LHCN-M2 (cell line): ENCODE measurements at regions not wholly inside any gene's neighbourhood (a gene's known extent, or its start where the extent isn't known, plus 50 kb on each side); places are given as distances from the start of the nearest gene placed in this dataset.
"Not testable (repeated sequence)": the region's sequence is repeated elsewhere in the genome, so short reads cannot be mapped to it uniquely, and the experiment has no call there.

Source experiments
- DNase-seq: peaks from one replicate; pipeline ENCODE4 v3.0.0-alpha.2; 2012; ENCODE audit warnings: low read depth

GRCh38 chr12:5096241-5096924, 52.7 kb downstream of the KCNA5 start:
- DNase-seq = peak; percentile 66

- DNase-seq = no peak
Observed at GRCh38 chr12:5097786-5098185, 54.1 kb downstream of the KCNA5 start.

DNA sequence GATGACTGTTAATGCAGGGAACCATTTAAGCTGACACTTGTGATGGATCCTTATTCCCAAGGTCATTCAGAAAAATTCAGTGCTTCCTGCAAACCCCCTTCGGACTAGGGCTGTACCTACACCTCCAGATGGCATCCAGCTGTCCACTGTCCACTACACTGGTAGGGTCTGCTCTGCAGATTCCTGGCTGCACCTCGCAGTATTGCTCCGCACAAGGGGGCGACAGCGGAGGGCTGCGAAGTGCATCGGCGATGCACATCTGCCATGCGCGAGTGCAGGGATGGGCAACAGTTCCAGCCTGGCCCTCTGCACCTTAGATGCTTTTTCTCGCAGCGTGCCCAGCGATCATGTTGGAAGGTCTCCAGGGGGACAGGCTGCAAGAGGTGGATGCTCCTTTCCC, 55.5 kb downstream of the KCNA5 start:
- no peak for DNase-seq

DNA sequence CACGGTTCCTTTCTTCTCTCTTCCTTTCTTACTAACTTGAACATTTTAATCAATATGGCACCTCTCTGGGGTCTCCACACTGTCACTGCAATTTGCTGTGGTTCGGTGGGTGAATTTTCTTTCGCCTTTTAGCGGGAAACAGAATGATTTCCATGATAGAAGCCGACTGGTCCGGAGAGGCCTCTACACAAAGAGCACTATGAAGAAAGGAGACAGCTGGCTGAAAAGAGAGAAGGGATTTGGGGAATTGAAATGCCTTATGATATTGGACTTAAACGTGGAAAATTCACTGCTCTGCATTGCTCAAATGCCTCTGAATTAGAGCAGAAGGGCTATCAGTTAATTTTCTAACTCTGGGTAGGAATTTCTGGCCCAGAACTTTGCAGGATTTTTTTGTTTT, 55.9 kb downstream of the KCNA5 start:
- no peak for DNase-seq

GRCh38 chr12:5101686-5102085, 58.0 kb downstream of the KCNA5 start:
- no peak for DNase-seq

DNA sequence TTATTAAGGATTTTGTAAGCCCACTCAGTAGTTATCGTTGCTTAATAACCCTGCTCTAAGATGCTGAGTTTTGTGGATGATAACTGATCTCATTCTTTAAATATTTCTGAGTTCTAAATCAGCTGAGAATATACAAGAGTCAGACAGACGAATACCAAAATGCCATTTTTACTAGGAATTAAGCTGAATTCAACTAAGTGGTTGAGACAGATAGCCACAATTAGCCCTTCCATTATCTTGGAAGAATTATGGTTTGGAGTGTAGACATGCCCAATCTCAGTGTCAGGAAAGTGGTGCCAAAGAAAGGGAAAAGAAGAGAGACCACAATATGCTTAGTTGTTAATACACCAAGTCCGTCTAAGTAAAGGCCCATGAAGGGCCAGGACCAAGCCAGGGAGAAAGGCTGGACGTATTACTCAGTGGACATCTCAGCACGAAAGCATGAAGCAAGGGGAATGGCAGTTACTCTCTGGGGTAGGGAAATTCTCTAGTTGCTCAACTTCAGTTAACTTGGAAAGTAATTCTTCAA, 58.6 kb downstream of the KCNA5 start:
- DNase-seq = no peak

DNA sequence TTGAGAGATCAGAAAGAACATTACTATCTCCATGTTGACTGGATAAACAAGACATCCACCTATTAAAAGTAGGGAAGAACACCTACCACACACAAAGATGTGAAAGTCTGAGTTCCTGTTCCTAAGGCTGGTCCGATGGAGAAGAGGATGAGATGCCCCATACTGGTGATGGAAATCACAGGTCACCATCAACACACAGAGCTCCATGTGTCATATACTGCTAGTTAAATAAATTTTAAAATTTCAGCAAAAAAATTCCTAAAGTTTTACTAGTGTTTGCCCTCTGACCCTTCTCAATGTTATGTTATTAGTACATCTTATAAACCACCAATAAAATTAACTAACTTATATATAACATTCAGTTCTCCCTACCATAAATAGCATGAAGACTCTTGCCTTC, 59.1 kb downstream of the KCNA5 start:
- no peak for DNase-seq

- DNase-seq = no peak
Observed at GRCh38 chr12:5110345-5110744, 66.7 kb downstream of the KCNA5 start.

- DNase-seq = no peak
Observed at GRCh38 chr12:5114436-5114835, 70.8 kb downstream of the KCNA5 start.

- not testable (repeated sequence) for DNase-seq
Observed at GRCh38 chr12:5121784-5122183, 78.1 kb downstream of the KCNA5 start.

GRCh38 chr12:5122256-5122831, 78.7 kb downstream of the KCNA5 start:
- not testable (repeated sequence) for DNase-seq

- no peak for DNase-seq
Observed at GRCh38 chr12:5123921-5124320, 80.2 kb downstream of the KCNA5 start.

DNA sequence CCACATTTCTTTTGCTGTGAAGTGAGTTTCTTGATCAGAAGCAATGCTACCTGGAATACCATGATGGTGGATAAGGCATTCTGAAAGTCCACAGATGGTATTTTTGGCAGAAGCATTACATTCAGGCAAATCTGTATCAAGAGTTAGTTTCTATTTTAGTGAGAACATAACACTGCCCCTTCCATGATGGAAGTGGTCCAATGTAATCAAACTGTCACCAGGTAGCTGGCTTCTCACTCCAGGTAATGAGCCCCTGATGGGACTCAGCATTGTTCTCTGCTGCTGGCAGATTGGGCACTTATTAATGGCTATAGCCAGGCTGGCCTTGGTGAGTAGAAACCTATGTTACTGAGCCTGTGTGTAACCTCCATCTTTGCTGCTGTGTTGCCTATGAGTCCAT, 80.7 kb downstream of the KCNA5 start:
- DNase-seq = no peak

DNA sequence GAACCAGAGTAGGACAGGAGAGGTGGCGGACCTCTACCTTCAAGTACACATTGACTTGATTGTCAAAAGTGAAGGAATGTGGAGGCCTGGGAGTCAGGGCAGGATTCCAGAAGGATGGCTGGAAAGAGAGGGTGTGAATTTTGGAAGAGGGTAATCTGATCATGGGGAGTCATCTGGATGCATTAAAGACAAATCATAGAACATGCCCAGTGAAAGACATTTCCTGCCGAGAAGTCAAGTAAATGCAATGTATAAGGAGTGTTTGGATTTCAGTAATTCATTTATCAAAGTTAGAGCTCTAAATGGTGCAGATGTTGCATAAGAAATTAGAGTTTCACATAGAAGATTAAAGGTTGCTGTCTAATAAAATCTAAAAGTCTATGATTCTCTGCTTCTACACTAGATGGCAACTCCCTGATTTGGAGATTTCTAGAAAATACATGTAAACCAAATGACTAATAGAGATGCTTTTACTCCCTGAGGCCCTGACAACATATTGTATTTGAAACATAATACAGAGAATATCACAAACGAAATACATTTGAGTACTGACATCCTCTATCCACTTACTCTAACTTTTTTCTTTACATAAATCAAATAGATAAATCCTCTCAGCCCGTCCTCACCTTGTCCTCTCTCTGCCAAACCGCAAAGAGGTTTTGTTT, 91.3 kb downstream of the KCNA5 start:
- DNase-seq = no peak

DNA sequence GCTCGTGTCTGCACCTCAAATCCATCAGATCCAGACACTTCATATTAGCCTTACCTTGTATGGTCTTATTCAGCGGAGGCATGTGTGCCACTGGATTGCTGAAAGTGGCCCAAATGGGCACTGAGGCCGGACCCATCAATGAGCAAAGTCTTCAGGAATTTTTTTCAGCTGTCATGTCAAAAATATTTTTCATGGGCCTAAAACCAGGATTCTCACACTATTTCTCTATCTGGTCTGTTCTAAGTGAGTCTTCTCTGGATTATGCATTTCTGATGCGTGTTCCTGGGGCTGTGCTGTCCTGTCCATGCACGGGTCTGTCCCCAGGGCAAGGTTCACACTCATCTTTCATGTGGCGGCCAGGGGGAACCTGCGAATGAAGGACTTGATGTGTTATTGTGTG, 94.6 kb downstream of the KCNA5 start:
- DNase-seq = no peak

- no peak for DNase-seq
Observed at GRCh38 chr12:5138845-5139244, 95.2 kb downstream of the KCNA5 start.

DNA sequence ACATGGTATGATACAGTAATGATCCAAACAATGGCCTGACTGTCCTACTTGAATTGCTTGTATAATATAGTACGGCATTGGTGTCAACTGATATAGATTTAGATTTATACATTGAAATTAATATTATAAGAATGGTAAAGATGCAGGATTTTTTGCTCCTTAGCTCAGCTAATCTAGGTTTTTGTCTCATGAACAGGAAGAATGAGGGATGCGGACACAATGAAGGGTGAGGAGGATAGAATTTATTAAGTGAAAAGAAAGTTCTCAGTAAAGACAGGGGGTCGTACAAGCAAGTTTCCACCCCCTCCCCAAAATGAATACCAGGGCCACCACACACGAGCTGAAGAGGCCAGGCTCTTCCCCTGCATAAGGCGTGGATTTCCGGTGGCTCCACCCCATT, 96.1 kb downstream of the KCNA5 start:
- DNase-seq = no peak

DNA sequence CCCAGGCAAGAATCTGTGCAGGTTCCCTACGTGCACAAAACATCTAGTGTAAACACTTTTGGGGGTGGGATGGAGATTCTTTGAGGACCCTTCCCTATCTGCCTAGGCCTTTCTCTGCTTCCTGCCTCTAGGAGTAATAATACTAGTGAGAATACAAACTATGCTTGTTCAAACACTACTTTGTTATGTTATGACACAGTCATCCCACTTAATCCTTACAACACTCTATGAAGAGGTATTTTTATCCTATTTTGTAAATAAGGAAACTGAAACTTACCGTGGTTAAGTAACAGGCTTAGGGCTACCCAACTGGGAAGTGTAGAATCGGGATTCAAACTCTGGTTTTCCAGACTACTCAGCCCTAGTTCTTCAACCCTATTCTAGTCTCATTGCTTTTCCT, 96.5 kb downstream of the KCNA5 start:
- DNase-seq = no peak

DNA sequence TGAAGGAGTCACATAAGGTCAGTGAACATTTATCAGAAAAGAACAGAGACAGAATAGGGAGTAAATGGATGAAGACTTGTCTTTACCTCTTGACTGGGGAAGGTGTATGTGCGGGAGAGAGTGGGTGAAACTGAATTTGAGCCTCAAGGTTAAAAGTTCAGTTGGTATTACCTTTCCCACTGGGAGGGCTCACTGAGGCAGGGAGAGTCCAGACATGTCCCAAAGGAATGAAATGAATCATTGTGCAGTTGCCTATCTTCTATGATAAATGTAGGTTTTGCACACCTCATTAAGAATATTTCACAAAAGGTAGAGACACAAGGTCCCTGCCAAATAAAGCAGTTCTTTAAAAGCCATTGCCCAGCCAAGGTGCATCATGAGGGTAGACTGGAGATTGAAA, 105.2 kb downstream of the KCNA5 start:
- no peak for DNase-seq

DNA sequence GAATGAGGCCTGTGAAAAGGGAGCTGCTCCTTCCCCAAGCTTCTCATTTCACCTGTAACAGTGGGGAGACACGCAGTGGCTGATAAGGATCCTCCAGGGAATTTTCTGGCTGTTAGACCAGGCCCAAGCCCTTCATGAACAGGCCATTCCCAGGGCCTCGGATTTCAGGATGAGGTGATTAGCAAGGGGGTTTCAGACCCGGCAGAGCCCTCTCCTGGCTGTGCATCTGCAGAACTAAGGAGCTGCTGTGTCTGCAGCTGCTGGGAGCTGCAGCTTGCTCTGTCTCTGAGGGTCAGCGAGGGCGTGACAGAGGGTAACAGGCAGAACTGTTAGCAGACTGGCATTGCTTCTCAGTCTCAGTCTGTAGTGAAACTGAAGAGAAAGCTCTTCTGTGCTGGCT, 110.4 kb downstream of the KCNA5 start:
- no peak for DNase-seq

DNA sequence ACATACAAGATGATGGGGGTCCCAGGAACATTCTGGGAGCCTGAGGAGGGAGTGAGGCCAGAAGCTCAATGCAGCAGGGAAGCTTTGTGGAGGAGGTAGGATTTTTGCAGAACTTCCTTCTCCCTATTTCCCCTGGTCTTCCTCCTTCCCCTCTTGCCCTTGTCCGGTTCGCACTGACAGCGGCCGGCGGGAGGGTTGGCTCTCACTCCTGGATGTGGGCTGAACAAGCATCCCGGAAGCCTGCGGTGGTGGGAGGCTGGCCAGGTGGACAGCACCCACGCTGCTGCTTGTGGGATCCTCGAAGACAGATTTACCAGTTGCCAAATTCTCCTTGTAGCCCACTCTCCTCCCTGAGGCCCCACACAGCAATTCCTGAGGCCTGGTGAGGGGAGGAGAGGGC, 112.2 kb downstream of the KCNA5 start:
- no peak for DNase-seq

GRCh38 chr12:5160827-5161226, 117.1 kb downstream of the KCNA5 start:
- DNase-seq = no peak

DNA sequence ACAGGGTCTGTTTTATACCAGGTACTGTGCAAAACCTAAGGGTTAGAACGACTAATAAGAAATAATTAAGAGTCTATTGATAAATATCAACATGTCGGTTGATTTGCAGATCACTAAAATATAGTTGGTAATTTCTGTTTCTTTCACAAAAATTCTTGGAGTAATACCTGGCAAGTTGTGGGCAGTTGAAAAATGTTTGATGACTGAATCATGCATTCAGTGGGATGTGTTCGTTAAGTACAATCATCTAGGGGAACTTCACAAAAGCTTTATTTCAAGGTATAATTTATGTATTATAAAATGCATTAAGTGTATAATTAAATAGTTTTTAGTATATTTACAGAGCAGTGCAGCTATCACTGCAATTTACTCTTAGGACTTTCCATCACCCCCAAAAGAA, 120.0 kb downstream of the KCNA5 start:
- DNase-seq = no peak
